Body of pancreas (tissue), 4 donors: ENCODE measurements at regions not wholly inside any gene's neighbourhood (a gene's known extent, or its start where the extent isn't known, plus 50 kb on each side); places are given as distances from the start of the nearest gene placed in this dataset.

Source experiments
- POLR2A ChIP-seq, 3 donors: fragments of 450-650 bp; IDR thresholded peaks; one replicate each; pipeline ENCODE4 v1.6.1; 2016; ENCODE audit warnings: antibody characterized with exemption in 3 of 3, mild to moderate bottlenecking in 2 of 3
- TF ChIP-seq, protein P1 (sequence below), 7 experiments: fragments of 450-650 bp in 4 of 7; fragments of 200-600 bp in 3 of 7; sonication (generic) in 3 of 7; IDR thresholded peaks; one replicate each; pipeline ENCODE4 v1.5.1; 2016 to 2019; ENCODE audit warnings: antibody characterized with exemption in 7 of 7

DNA sequence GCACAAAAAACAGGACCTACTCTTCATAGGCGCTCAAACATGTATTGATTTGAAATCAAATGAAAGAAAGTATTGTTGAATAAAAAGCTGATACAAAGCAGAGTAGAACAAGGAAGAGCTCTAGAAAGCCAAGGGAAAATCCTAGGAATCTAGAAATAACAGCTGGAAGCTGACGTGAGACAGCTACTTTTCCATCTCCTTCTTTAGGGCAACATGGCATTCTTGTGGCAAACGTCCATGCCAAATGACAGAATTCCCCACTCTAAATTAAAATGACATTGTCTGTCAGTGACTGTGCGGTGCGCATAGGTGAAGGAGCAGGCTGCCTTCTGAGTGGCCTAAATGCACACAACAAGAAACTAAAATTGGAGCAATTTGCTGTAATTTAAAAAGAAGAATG lies 557.4 kb downstream of the SOX11 start:
- TF ChIP-seq, protein P1, sequence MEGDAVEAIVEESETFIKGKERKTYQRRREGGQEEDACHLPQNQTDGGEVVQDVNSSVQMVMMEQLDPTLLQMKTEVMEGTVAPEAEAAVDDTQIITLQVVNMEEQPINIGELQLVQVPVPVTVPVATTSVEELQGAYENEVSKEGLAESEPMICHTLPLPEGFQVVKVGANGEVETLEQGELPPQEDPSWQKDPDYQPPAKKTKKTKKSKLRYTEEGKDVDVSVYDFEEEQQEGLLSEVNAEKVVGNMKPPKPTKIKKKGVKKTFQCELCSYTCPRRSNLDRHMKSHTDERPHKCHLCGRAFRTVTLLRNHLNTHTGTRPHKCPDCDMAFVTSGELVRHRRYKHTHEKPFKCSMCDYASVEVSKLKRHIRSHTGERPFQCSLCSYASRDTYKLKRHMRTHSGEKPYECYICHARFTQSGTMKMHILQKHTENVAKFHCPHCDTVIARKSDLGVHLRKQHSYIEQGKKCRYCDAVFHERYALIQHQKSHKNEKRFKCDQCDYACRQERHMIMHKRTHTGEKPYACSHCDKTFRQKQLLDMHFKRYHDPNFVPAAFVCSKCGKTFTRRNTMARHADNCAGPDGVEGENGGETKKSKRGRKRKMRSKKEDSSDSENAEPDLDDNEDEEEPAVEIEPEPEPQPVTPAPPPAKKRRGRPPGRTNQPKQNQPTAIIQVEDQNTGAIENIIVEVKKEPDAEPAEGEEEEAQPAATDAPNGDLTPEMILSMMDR (IDR thresholded peaks at IDR 0.05): no peak
- no peak for TF ChIP-seq POLR2A (IDR thresholded peaks at IDR 0.05)
